ENCODE measurements at regions not wholly inside any gene's neighbourhood (a gene's known extent, or its start where the extent isn't known, plus 50 kb on each side); places are given as distances from the start of the nearest gene placed in this dataset.

DNA sequence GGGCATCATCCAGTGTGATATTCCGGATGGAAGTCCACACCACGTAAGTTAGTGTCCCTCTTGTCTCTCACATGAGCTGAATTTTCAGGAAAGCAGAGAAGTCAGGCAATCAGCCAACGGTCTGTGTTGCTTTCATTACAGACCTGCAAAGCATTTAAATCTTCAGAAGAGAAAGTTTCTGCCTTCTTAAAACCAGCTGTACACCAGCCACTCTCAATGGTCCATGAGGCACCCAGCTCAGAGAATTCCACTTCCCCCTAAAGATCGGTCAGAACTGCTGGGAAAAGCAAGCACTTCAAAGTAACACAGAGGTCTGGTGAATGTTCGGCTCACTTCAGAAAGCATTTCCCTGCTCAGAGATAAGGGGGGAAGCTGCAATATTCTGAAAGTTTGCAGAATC lies 903.7 kb downstream of the EPHA3 start:
- TF ChIP-seq, protein P1, sequence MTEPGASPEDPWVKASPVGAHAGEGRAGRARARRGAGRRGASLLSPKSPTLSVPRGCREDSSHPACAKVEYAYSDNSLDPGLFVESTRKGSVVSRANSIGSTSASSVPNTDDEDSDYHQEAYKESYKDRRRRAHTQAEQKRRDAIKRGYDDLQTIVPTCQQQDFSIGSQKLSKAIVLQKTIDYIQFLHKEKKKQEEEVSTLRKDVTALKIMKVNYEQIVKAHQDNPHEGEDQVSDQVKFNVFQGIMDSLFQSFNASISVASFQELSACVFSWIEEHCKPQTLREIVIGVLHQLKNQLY (CRISPR knock-in tag; IDR thresholded peaks at IDR 0.05) = no peak
- TF ChIP-seq HMGA2 (CRISPR knock-in tag; IDR thresholded peaks at IDR 0.05) (no peak), ZNF317 (CRISPR knock-in tag; IDR thresholded peaks at IDR 0.05; ENCODE audit: borderline replicate concordance, low read depth) (no peak), SMAD3 (CRISPR knock-in tag; IDR thresholded peaks at IDR 0.05; ENCODE audit: borderline replicate concordance) (no peak), GTF2I (CRISPR knock-in tag; conservative IDR thresholded peaks at IDR 0.05) (no peak), NR2C2 (CRISPR knock-in tag; IDR thresholded peaks at IDR 0.05) (no peak), JUN (CRISPR knock-in tag; IDR thresholded peaks at IDR 0.05) (no peak)
- TF ChIP-seq, protein P2, sequence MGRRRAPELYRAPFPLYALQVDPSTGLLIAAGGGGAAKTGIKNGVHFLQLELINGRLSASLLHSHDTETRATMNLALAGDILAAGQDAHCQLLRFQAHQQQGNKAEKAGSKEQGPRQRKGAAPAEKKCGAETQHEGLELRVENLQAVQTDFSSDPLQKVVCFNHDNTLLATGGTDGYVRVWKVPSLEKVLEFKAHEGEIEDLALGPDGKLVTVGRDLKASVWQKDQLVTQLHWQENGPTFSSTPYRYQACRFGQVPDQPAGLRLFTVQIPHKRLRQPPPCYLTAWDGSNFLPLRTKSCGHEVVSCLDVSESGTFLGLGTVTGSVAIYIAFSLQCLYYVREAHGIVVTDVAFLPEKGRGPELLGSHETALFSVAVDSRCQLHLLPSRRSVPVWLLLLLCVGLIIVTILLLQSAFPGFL (CRISPR knock-in tag; IDR thresholded peaks at IDR 0.05; ENCODE audit: borderline replicate concordance) = no peak
- TF ChIP-seq, protein P3, sequence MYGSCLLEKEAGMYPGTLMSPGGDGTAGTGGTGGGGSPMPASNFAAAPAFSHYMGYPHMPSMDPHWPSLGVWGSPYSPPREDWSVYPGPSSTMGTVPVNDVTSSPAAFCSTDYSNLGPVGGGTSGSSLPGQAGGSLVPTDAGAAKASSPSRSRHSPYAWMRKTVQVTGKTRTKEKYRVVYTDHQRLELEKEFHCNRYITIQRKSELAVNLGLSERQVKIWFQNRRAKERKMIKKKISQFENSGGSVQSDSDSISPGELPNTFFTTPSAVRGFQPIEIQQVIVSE (CRISPR knock-in tag; IDR thresholded peaks at IDR 0.05; ENCODE audit: borderline replicate concordance) = no peak
- ChIA-PET CTCF (no interaction called here), POLR2A (no interaction called here)
- no peak overlapping the region for H3K27ac Mint-ChIP-seq
- H3K9me3 Mint-ChIP-seq = peaks cover 13% of the 10 kb centered on the region
- peaks cover 30% of the 10 kb centered on the region for H3K4me1 Mint-ChIP-seq
- peaks cover 5% of the 10 kb centered on the region for H3K36me3 Mint-ChIP-seq
- DNase-seq (ENCODE audit: low spot score) = no peak
- no peak for ATAC-seq
- H3K27me3 Mint-ChIP-seq (ENCODE audit: low read depth) = peaks cover 5% of the 10 kb centered on the region; the same call in 1 of the 2 replicates
- no peak overlapping the region for H3K4me3 Mint-ChIP-seq

DNA sequence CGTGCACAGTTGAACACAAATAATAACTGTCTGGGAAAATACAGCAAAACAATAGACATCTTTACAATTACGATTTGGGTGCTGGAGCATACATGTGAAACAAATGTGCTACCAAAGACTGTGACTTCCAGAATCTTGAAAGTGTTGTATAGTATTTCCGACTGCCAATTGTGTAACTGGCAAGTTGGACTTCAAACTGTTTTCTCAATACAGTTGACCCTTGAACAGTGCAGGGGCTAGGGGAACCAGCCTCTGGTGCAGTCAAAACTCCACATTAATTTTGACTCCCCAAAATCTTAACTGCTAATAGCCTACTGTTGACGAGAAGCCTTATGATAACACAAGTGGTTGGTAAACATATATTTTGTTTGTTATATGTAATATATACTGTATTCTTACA lies 904.2 kb downstream of the EPHA3 start:
- Mint-ChIP-seq H3K27me3 (ENCODE audit: low read depth) (peaks cover 5% of the 10 kb centered on the region; the same call in 1 of the 2 replicates), H3K4me1 (peaks cover 33% of the 10 kb centered on the region), H3K9me3 (peaks cover 10% of the 10 kb centered on the region), H3K27ac (no peak overlapping the region), H3K36me3 (peaks cover 5% of the 10 kb centered on the region), H3K4me3 (no peak overlapping the region)
- CTCF ChIA-PET = no interaction called here
- POLR2A ChIA-PET = no interaction called here
- ATAC-seq = no peak
- no peak for TF ChIP-seq TP53 (CRISPR knock-in tag; IDR thresholded peaks at IDR 0.05)
- TF ChIP-seq ZNF423 (CRISPR knock-in tag; IDR thresholded peaks at IDR 0.05) = no peak
- no peak for TF ChIP-seq NR2C2 (CRISPR knock-in tag; IDR thresholded peaks at IDR 0.05)
- no peak for TF ChIP-seq FOXK1 (CRISPR knock-in tag; IDR thresholded peaks at IDR 0.05)
- TF ChIP-seq, protein P4, sequence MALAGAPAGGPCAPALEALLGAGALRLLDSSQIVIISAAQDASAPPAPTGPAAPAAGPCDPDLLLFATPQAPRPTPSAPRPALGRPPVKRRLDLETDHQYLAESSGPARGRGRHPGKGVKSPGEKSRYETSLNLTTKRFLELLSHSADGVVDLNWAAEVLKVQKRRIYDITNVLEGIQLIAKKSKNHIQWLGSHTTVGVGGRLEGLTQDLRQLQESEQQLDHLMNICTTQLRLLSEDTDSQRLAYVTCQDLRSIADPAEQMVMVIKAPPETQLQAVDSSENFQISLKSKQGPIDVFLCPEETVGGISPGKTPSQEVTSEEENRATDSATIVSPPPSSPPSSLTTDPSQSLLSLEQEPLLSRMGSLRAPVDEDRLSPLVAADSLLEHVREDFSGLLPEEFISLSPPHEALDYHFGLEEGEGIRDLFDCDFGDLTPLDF (CRISPR knock-in tag; IDR thresholded peaks at IDR 0.05) = no peak
- no peak for DNase-seq (ENCODE audit: low spot score)

DNA sequence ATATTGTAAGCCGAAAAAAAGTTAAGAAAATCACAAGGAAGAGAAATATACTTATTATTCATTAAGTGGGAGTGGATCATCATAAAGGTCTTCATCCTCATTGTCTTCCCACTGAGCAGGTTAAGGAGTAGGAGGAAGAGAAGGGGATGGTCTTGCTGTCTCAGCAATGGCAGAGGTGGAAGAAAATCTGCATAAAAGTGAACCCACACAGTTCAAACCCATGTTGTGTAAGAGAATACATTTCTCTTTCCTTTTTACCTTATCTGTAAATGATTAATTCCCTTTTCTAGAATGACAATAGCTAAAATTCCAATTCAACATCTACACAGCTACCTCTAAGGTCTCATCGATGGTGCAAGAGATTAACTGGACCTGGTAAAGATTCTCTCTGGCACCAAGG lies 904.6 kb downstream of the EPHA3 start:
- DNase-seq (ENCODE audit: low spot score) (no peak), ATAC-seq (no peak)
- peaks cover 33% of the 10 kb centered on the region for H3K4me1 Mint-ChIP-seq
- no peak overlapping the region for H3K27ac Mint-ChIP-seq
- ChIA-PET CTCF (no interaction called here), POLR2A (no interaction called here)
- H3K9me3 Mint-ChIP-seq = peaks cover 8% of the 10 kb centered on the region
- peaks cover 3% of the 10 kb centered on the region for H3K36me3 Mint-ChIP-seq
- no peak overlapping the region for H3K4me3 Mint-ChIP-seq
- H3K27me3 Mint-ChIP-seq (ENCODE audit: low read depth) = peaks cover 3% of the 10 kb centered on the region; the same call in 1 of the 2 replicates
- TF ChIP-seq ATF1 (CRISPR knock-in tag; IDR thresholded peaks at IDR 0.05) (no peak), SP1 (CRISPR knock-in tag; conservative IDR thresholded peaks at IDR 0.05) (no peak), SOX15 (CRISPR knock-in tag; IDR thresholded peaks at IDR 0.05) (no peak), NR3C1 (CRISPR knock-in tag; conservative IDR thresholded peaks at IDR 0.05; ENCODE audit: low read depth) (no peak), SMAD4 (CRISPR knock-in tag; IDR thresholded peaks at IDR 0.05) (no peak), MXD4 (CRISPR knock-in tag; IDR thresholded peaks at IDR 0.05; ENCODE audit: borderline replicate concordance) (no peak)
- TF ChIP-seq, protein P5, sequence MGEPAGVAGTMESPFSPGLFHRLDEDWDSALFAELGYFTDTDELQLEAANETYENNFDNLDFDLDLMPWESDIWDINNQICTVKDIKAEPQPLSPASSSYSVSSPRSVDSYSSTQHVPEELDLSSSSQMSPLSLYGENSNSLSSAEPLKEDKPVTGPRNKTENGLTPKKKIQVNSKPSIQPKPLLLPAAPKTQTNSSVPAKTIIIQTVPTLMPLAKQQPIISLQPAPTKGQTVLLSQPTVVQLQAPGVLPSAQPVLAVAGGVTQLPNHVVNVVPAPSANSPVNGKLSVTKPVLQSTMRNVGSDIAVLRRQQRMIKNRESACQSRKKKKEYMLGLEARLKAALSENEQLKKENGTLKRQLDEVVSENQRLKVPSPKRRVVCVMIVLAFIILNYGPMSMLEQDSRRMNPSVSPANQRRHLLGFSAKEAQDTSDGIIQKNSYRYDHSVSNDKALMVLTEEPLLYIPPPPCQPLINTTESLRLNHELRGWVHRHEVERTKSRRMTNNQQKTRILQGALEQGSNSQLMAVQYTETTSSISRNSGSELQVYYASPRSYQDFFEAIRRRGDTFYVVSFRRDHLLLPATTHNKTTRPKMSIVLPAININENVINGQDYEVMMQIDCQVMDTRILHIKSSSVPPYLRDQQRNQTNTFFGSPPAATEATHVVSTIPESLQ (CRISPR knock-in tag; IDR thresholded peaks at IDR 0.05) = no peak
- TF ChIP-seq, protein P6, sequence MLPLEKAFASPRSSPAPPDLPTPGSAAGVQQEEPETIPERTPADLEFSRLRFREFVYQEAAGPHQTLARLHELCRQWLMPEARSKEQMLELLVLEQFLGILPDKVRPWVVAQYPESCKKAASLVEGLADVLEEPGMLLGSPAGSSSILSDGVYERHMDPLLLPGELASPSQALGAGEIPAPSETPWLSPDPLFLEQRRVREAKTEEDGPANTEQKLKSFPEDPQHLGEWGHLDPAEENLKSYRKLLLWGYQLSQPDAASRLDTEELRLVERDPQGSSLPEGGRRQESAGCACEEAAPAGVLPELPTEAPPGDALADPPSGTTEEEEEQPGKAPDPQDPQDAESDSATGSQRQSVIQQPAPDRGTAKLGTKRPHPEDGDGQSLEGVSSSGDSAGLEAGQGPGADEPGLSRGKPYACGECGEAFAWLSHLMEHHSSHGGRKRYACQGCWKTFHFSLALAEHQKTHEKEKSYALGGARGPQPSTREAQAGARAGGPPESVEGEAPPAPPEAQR (CRISPR knock-in tag; IDR thresholded peaks at IDR 0.05) = no peak
- TF ChIP-seq, protein P2 (CRISPR knock-in tag; IDR thresholded peaks at IDR 0.05; ENCODE audit: borderline replicate concordance) = no peak
- TF ChIP-seq, protein P7, sequence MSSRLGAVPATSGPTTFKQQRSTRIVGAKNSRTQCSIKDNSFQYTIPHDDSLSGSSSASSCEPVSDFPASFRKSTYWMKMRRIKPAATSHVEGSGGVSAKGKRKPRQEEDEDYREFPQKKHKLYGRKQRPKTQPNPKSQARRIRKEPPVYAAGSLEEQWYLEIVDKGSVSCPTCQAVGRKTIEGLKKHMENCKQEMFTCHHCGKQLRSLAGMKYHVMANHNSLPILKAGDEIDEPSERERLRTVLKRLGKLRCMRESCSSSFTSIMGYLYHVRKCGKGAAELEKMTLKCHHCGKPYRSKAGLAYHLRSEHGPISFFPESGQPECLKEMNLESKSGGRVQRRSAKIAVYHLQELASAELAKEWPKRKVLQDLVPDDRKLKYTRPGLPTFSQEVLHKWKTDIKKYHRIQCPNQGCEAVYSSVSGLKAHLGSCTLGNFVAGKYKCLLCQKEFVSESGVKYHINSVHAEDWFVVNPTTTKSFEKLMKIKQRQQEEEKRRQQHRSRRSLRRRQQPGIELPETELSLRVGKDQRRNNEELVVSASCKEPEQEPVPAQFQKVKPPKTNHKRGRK (CRISPR knock-in tag; IDR thresholded peaks at IDR 0.05; ENCODE audit: borderline replicate concordance) = no peak

Measured in WTC11 (cell line).